K562 (cell line): ENCODE measurements at regions not wholly inside any gene's neighbourhood (a gene's known extent, or its start where the extent isn't known, plus 50 kb on each side); places are given as distances from the start of the nearest gene placed in this dataset.
A peak's percentile ranks its signal among the peaks of the same experiment; 100 is the strongest.

Experiments
- ATAC-seq: fragments of 200-7000 bp; cut with Tn5 transposase; 3 replicates; pipeline ENCODE4 v1.9.1; 2020; ENCODE audit warnings: moderate library complexity
- BruUV-seq: library from RNA; stranded (reverse); fragments of 400-500 nt; replicated peaks from 2 replicates; lab custom pipeline; 2021; lab: Mats Ljungman, UMichigan
- CTCF ChIA-PET: fragments of 300-600 bp; formaldehyde crosslinking; extraction: SDS; loops from one replicate; lab custom pipeline; 2021; ENCODE audit warnings: low intra/inter-chr PET ratio; lab: Yijun Ruan, JAX
- POLR2A ChIA-PET: fragments of 300-600, 350-650 bp; sonication (Branson Sonifier 250); formaldehyde crosslinking; extraction: SDS; loops from one replicate; lab custom pipeline; 2021; ENCODE audit warnings: antibody characterized with exemption, inconsistent platforms; lab: Yijun Ruan, JAX
- DNase-seq, 4 experiments: peaks; one replicate each; pipeline versions ENCODE4 v3.0.0 to v3.0.0-alpha.2; 2011 to 2018; ENCODE audit warnings: low spot score in 3 of 4, mixed read lengths in 3 of 4; ENCODE audit errors: extremely low read depth in 1 of 4
- FAIRE-seq: peaks from 2 replicates; lab custom pipeline; 2011; peaks lifted over from hg19 to GRCh38; lab: Jason Lieb, UNC
- H2AFZ ChIP-seq: 2 replicates; pipeline ENCODE4 v1.6.0; 2011; ENCODE audit warnings: low read depth, low read length, control low read depth, inconsistent platforms
- H3K27ac ChIP-seq: fragments of 200-600 bp; 3 replicates; pipeline ENCODE4 v1.8.0; 2011; ENCODE audit warnings: low read depth, mild to moderate bottlenecking, control low read depth, inconsistent platforms, low read length, moderate library complexity, mixed read lengths; ENCODE audit errors: extremely low read depth
- H3K27me3 ChIP-seq, 2 experiments: fragments of 300-600 bp in 1 of 2; 2 replicates in 1 of 2; 3 replicates in 1 of 2; pipeline versions ENCODE4 v1.6.0 to v1.8.0; 2011; ENCODE audit warnings: inconsistent platforms in 2 of 2, low read length in 2 of 2, mild to moderate bottlenecking in 1 of 2, mixed read lengths in 1 of 2, moderate library complexity in 1 of 2; ENCODE audit not compliant: control insufficient read depth in 2 of 2, insufficient read depth in 2 of 2
- H3K36me3 ChIP-seq: fragments of 300-600 bp; 3 replicates; pipeline ENCODE4 v1.8.0; 2011; ENCODE audit warnings: mild to moderate bottlenecking, low read length, inconsistent platforms; ENCODE audit not compliant: control insufficient read depth, insufficient read depth
- H3K4me1 ChIP-seq, 2 experiments: fragments of 200-600 bp in 1 of 2; replicated peaks in 1 of 2; 2 replicates in 1 of 2; 3 replicates in 1 of 2; pipeline versions ENCODE4 v1.5.1 to v1.8.0; 2011; ENCODE audit warnings: inconsistent platforms in 2 of 2, low read length in 2 of 2, mild to moderate bottlenecking in 1 of 2, mixed read lengths in 1 of 2, moderate library complexity in 1 of 2; ENCODE audit not compliant: control insufficient read depth in 2 of 2, insufficient read depth in 2 of 2
- H3K4me2 ChIP-seq: 2 replicates; pipeline ENCODE4 v1.6.1; 2011; ENCODE audit warnings: low read length, control low read depth, inconsistent platforms, mixed read lengths; ENCODE audit not compliant: insufficient read depth
- H3K4me3 ChIP-seq: fragments of 200-600 bp; sonication (generic), shearing (Covaris generic); 2 replicates; pipeline ENCODE4 v1.5.1; 2016; ENCODE audit warnings: control low read depth, inconsistent platforms
- H3K79me2 ChIP-seq: fragments of 200-600 bp; 3 replicates; pipeline ENCODE4 v1.8.0; 2011; ENCODE audit warnings: low read length, inconsistent platforms; ENCODE audit not compliant: control insufficient read depth, insufficient read depth
- H3K9ac ChIP-seq, 2 experiments: 2 replicates each; pipeline versions ENCODE4 v1.6.0 to v1.6.1; 2011; ENCODE audit warnings: low read depth in 2 of 2, low read length in 2 of 2, control low read depth in 1 of 2, inconsistent platforms in 1 of 2, mild to moderate bottlenecking in 1 of 2, mixed read lengths in 1 of 2; ENCODE audit not compliant: insufficient read depth in 1 of 2
- H3K9me1 ChIP-seq: one replicate; pipeline ENCODE4 v1.6.0; 2011; ENCODE audit warnings: inconsistent platforms, mild to moderate bottlenecking, low read length, moderate library complexity; ENCODE audit not compliant: control insufficient read depth, insufficient read depth
- H3K9me3 ChIP-seq: replicated peaks from 2 replicates; pipeline ENCODE4 v1.5.1; 2011; ENCODE audit warnings: low read depth, low read length, inconsistent platforms; ENCODE audit not compliant: control insufficient read depth, insufficient read depth
- H4K20me1 ChIP-seq: replicated peaks from 2 replicates; pipeline ENCODE4 v1.6.1; 2011; ENCODE audit warnings: low read length, inconsistent platforms, mixed read lengths; ENCODE audit not compliant: control insufficient read depth, insufficient read depth
- ATF6 ChIP-seq: sonication (generic); formaldehyde crosslinking; IDR thresholded peaks from 2 replicates; pipeline ENCODE4 v1.4.0; 2020; ENCODE audit warnings: mild to moderate bottlenecking, missing genetic modification reagents
- C11orf30 ChIP-seq: fragments of 450-650 bp; IDR thresholded peaks from 2 replicates; pipeline ENCODE4 v1.6.1; 2016; ENCODE audit warnings: low read depth, mild to moderate bottlenecking
- CREB1 ChIP-seq, 2 experiments: sonication (generic) in 1 of 2; formaldehyde crosslinking in 1 of 2; IDR thresholded peaks; 2 replicates each; pipeline versions ENCODE4 v1.6.1 to v1.8.0; 2012 to 2022; ENCODE audit warnings: inconsistent platforms in 1 of 2, mild to moderate bottlenecking in 1 of 2, missing genetic modification reagents in 1 of 2, moderate library complexity in 1 of 2
- KLF10 ChIP-seq: fragments of 250-450 bp; sonication (Bioruptor Pico); IDR thresholded peaks from 2 replicates; pipeline ENCODE4 v1.6.1; 2021; ENCODE audit warnings: matching md5 sums
- MAFF ChIP-seq: IDR thresholded peaks from 2 replicates; pipeline ENCODE4 v1.6.1; 2012; ENCODE audit warnings: low read length, improper control_type of control experiment
- MAFG ChIP-seq: fragments of 450-650 bp; conservative IDR thresholded peaks from 2 replicates; pipeline ENCODE4 v1.6.1; 2016; ENCODE audit warnings: missing genetic modification characterization, missing compliant biosample characterization
- MAFK ChIP-seq: IDR thresholded peaks from 2 replicates; pipeline ENCODE4 v1.6.1; 2011; ENCODE audit warnings: low read length, improper control_type of control experiment
- RBM17 ChIP-seq: fragments of 200-400 bp; formaldehyde crosslinking; IDR thresholded peaks from 2 replicates; pipeline ENCODE4 v1.6.1; 2017; ENCODE audit warnings: low read depth, mild to moderate bottlenecking, low read length, borderline replicate concordance
- SOX6 ChIP-seq: fragments of 450-650 bp; IDR thresholded peaks from 2 replicates; pipeline ENCODE4 v1.6.1; 2014; ENCODE audit warnings: mild to moderate bottlenecking
- TGIF2 ChIP-seq: sonication (generic); formaldehyde crosslinking; IDR thresholded peaks from 2 replicates; pipeline ENCODE4 v1.8.1; 2022; ENCODE audit warnings: mild to moderate bottlenecking, missing genetic modification reagents, moderate library complexity
- ZNF316 ChIP-seq: fragments of 450-650 bp; IDR thresholded peaks from 2 replicates; pipeline ENCODE4 v1.6.1; 2016
- ZNF436 ChIP-seq: fragments of 250-450, 450-650 bp; sonication (Bioruptor Pico); formaldehyde crosslinking; IDR thresholded peaks from 2 replicates; pipeline ENCODE4 v1.7.0; 2020; ENCODE audit warnings: mild to moderate bottlenecking
- ZNF76 ChIP-seq: fragments of 250-450 bp; sonication (Bioruptor Pico); IDR thresholded peaks from 2 replicates; pipeline ENCODE4 v1.4.0; 2020; ENCODE audit warnings: mild to moderate bottlenecking, moderate library complexity, borderline replicate concordance
- WGBS: fragments of 100-300 bp; shearing (Covaris generic); methylation state at CpG from one replicate; pipeline ENCODE4 v1.1.6; 2016; ENCODE audit warnings: low coverage, mixed read lengths; ENCODE audit not compliant: insufficient coverage; ENCODE audit errors: missing lambda C conversion rate; 5-methylcytosine and 5-hydroxymethylcytosine counted together
- in situ Hi-C: fragments of 300-500 bp; cut with MboI; formaldehyde crosslinking; loops from 4 replicates; pipeline ENCODE4 v1.15.0; 2018; ENCODE audit warnings: inconsistent platforms, mixed read lengths
- intact Hi-C: fragments of 100-400 bp; cut with micrococcal nuclease; formaldehyde crosslinking; loops from 2 replicates; pipeline ENCODE4 v1.14.2; 2022

GRCh38 chr2:103814016-103814415, 1039.9 kb upstream of the POU3F3 start:
- Histone ChIP-seq H3K4me3 (no peak overlapping the region), H3K4me1 (no peaks in the 10 kb centered on the region), H3K4me2 (no peak overlapping the region), H3K9ac (no peak overlapping the region), H2AFZ (no peak overlapping the region), H3K27me3 (no peaks in the 10 kb centered on the region), H3K27ac (no peak overlapping the region), H3K9me3 (no peaks in the 10 kb centered on the region), H3K79me2 (no peaks in the 10 kb centered on the region), H3K36me3 (no peaks in the 10 kb centered on the region), H3K9me1 (no peaks in the 10 kb centered on the region), H4K20me1 (no peaks in the 10 kb centered on the region)
- BruUV-seq, result no TSS peak
- ATAC-seq (no peak), FAIRE-seq (no peak), DNase-seq (no peak)
- no peak for TF ChIP-seq TGIF2 (CRISPR knock-in tag)
- no peak for TF ChIP-seq KLF10 (CRISPR knock-in tag)
- intact Hi-C loops, result no loop called here
- in situ Hi-C loops, result no loop called here
- WGBS, result 4% methylated on average over 3 of the region's 3 CpGs
- ChIA-PET POLR2A (interaction anchor here (0.6 kb wide), 1 partner anchor 1226 kb away, joined by 3 read pairs; no protein-coding TSS in a partner anchor), CTCF (no interaction called here)

GRCh38 chr2:103815731-103816130, 1038.2 kb upstream of the POU3F3 start:
- H3K27me3 ChIP-seq, result no peaks in the 10 kb centered on the region
- TF ChIP-seq SOX6 (no peak), ZNF436 (CRISPR knock-in tag) (no peak), ZNF316 (peak; percentile 79), CREB1 (IDR thresholded peaks at IDR 0.05) (no peak), CREB1 (CRISPR knock-in tag; IDR thresholded peaks at IDR 0.05) (no peak), MAFG (peak; percentile 72; the same call in 1 of the 2 replicates), ZNF76 (CRISPR knock-in tag) (no peak), MAFK (peak; percentile 92), MAFF (peak; percentile 90), C11orf30 (peak; percentile 51), RBM17 (no peak), ATF6 (CRISPR knock-in tag) (no peak)
- TF ChIP-seq, all 486 proteins: peak for 5
- no TSS peak for BruUV-seq
- ATAC-seq, result no peak
- H2AFZ ChIP-seq, result no peak overlapping the region
- POLR2A ChIA-PET, result no interaction called here
- H3K4me3 ChIP-seq, result no peak overlapping the region
- H3K9me1 ChIP-seq, result no peaks in the 10 kb centered on the region
- FAIRE-seq, result no peak
- no peaks in the 10 kb centered on the region for H3K9me3 ChIP-seq
- CTCF ChIA-PET, result no interaction called here
- H3K4me1 ChIP-seq, result no peaks in the 10 kb centered on the region
- H3K9ac ChIP-seq, result no peak overlapping the region
- H4K20me1 ChIP-seq, result no peaks in the 10 kb centered on the region
- in situ Hi-C loops (no loop called here), intact Hi-C loops (no loop called here)
- DNase-seq, result no peak
- no peaks in the 10 kb centered on the region for H3K79me2 ChIP-seq
- WGBS, result 0% methylated on average over 1 of the region's 1 CpG
- no peaks in the 10 kb centered on the region for H3K36me3 ChIP-seq
- no peak overlapping the region for H3K27ac ChIP-seq
- no peak overlapping the region for H3K4me2 ChIP-seq
